HG02798 (cell line): ENCODE measurements at regions not wholly inside any gene's neighbourhood (a gene's known extent, or its start where the extent isn't known, plus 50 kb on each side); places are given as distances from the start of the nearest gene placed in this dataset.

Source experiments
- ATAC-seq: cut with Tn5 transposase; IDR thresholded peaks from one replicate; pipeline ENCODE4 v1.9.1; 2021; ENCODE audit warnings: mild to moderate bottlenecking; ENCODE audit not compliant: unreplicated experiment, poor library complexity

DNA sequence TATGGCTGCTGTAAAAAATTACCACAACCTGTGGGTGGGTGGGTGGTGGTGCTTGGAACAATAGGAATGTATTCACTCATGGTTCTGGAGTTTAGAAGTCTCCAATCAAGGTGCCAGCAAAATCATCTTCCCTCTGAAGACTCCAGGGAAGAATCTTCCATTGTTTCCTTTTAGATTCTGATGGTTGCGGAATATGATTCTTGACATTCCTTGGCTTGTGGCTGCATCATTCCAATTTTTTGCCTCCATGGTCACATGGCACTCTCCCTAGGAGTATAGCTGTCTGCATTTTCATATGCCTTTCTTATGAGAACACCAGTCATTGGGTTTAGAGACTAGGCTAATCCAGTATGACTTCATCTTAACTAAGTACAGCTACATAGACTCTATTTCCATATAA lies 401.0 kb downstream of the HS3ST3B1 start:
- no peak for ATAC-seq

GRCh38 chr17:14699574-14700185 lies 398.8 kb downstream of the HS3ST3B1 start:
- ATAC-seq = no peak

- ATAC-seq = no peak
Observed at GRCh38 chr17:14693382-14693781, 392.5 kb downstream of the HS3ST3B1 start.

- no peak for ATAC-seq
Observed at GRCh38 chr17:14690704-14691103, 389.8 kb downstream of the HS3ST3B1 start.

GRCh38 chr17:14688134-14688533 lies 387.3 kb downstream of the HS3ST3B1 start:
- ATAC-seq = no peak

DNA sequence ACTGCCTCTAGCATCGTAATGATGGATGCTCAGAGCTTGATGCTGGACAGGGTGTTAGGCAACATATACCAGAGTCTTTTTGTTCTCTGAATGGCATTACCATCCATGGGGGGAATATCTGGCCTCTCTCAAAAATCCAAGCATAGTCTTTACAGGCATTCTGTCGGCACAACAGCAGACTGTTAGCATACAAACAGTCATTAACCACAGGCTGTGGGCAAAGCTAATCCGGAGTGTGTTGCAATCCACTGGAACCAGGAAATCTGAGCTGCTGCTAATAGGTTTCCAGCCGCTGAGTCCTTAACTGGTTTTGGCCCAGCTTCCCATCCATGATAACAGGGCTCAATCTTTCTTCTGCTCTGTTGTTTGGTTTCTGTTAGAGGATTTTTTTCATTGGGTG lies 371.9 kb downstream of the HS3ST3B1 start:
- ATAC-seq = no peak

DNA sequence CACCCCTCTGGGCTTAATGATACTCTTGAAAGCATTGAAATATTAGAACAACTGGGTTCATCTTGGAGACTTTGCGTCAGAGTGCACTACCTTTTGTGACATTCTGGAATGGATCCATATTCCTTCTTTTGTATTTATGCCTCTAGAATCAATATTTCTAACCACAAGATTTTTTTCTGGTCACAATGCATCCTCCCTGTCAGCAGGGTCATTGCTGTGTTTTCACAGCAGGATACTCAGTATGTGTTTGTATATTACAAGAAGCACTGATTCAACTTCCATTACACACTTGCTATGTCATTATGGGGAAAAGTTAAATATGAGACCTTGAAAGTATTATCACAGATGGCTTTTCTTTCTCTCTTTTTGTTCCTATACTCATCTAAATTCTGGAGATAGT lies 370.0 kb downstream of the HS3ST3B1 start:
- no peak for ATAC-seq

DNA sequence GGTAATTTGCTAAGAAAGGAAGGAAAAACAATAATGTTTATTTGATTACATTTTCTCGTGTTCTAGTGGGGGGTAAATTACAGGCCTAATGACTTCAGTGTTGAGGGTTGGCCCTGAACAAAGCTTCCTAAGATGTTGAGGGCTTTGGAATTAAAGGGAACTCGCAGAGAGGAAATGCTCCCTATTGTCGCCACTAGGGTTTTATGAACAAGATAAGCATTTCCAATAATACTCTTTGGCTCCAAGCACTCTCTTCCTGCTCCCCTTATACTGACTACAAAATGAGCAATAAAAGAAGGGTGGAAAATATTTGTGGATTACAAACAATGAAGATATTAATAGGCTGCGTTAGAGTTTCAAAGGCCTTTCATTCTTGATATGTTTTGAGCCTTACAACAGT lies 363.6 kb downstream of the HS3ST3B1 start:
- ATAC-seq = no peak

- no peak for ATAC-seq
Observed at GRCh38 chr17:14641117-14641516, 340.2 kb downstream of the HS3ST3B1 start.

DNA sequence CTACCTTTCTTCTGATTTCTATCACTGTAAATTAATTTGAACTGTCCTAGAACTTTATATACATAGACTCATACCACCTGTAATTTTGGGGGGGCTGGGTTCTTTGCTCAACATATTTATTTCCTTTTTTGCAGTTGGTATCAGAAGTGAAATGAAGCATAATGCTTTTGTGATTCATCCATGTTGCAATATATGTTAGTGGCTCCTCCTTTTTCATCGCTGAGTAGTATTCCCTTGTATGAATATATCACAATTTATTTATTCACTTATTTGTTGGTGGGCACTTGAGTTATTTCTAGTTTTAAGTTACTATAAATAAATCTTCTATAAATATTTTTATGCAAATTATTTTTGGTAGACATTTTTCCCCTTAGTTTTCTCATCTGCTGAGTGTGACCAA lies 336.4 kb downstream of the HS3ST3B1 start:
- no peak for ATAC-seq

GRCh38 chr17:14630621-14631020 lies 329.7 kb downstream of the HS3ST3B1 start:
- ATAC-seq = no peak

DNA sequence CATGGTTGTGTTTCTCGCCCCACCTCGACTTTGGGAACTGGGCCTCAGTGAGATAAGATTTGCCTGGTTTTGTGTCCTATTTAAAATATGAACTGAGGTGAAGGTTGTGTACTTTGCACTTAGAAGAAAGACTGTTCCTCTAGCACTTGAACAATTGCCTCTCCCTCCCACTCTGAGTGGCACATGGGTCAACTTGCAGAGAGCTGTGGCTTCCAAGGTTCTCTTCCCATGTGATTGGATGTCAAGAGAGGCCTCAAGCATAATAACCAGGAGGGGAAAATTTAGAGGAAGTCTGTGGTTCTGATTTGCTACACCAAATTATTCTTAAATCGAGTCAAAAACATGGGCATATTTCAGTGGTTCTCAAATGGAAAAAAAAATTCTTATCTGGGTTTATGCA lies 329.2 kb downstream of the HS3ST3B1 start:
- no peak for ATAC-seq

DNA sequence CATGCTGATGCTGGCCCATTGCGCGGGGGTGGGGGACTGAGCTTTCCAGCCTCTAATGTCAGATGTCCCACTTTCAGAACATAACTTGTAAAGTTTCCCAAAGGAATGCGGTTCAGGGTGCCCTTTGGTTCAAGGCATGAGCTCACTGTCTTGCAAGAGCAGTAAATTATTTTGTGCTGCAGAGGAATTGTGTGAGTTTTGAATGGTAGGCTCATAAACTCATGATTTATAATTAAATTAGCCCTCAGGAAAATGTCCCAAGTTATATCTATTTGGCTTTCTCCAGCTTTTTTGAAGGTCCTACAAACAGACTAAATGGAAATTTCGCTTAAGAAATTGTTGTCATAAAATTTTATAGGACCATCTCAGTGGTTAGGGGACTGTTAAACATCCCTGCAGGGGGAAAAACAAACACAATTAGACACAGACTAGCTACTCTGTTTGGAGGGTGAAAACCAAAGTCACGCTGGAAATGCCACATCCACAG lies 321.8 kb downstream of the HS3ST3B1 start:
- no peak for ATAC-seq

- no peak for ATAC-seq
Observed at GRCh38 chr17:14621826-14622614, 321.1 kb downstream of the HS3ST3B1 start.

DNA sequence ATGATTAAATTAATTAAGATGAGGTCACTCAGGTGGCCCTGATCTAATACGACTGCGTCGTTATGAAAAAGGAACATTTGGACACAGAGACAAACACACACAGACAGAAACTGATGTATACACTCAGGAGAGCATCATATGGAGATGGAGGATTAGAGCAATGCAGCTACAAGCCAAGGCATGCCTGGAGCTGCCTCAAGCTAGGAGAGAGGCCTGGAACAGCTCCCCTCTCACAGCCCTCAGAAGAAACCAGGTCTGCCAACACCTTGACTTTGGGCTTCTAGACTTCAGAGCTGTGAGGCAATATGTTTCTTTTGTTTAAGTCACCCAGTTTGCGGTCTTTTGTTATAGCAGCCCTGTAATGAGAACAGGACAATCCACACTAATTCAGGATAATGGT lies 318.9 kb downstream of the HS3ST3B1 start:
- no peak for ATAC-seq

- no peak for ATAC-seq
Observed at GRCh38 chr17:14616528-14616927, 315.6 kb downstream of the HS3ST3B1 start.

GRCh38 chr17:14605267-14605599 lies 304.4 kb downstream of the HS3ST3B1 start:
- no peak for ATAC-seq

DNA sequence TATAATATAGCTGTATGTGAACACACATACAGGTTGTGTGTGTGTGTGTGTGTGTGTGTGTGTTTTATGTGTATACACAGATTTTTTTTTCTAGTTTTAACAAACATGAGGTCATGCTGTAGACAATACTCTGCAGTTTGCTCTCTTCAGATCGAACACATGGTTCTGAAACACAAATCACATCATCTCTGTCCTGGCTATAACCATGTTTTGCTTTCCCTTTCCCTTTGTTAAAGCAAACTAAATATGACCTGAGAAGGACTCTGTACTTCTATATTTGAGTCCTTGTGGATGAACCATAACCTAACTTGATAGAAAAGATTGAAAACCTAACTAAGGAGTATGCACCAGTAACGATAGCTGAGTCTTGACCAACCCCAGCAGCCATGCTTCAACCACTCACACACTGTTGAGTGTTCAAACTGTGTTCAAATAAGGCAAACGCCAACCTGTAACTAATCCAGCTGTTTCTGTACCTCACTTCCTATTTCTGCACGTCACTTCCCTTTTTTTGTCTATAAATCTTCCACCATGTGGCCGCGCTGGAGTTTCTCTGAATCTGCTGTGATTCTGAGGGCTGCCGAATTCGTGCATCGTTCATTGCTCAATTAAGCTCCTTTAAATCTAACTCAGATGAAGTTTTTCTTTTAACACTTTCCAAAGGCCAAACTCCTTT lies 303.8 kb downstream of the HS3ST3B1 start:
- ATAC-seq = no peak

- no peak for ATAC-seq
Observed at GRCh38 chr17:14596224-14596623, 295.3 kb downstream of the HS3ST3B1 start.

DNA sequence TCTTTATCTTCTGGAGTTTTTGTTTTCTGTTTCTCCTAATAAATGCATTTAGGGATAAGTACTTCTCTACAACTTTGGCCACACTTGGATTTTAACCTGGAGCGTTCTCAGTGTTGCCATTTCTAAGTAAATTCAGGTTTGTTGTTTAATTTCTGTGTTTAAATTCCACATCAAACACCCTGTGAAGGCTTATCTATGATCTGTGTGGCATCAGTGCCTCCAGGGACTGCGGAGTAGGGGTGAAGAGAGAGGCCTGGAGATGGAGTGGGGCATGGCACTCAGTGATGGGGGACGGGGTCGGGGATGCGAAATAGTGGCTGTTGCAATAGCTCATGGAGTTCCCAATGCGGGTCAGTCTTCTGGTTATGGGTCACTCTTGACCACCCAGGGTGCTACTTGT lies 294.8 kb downstream of the HS3ST3B1 start:
- no peak for ATAC-seq

DNA sequence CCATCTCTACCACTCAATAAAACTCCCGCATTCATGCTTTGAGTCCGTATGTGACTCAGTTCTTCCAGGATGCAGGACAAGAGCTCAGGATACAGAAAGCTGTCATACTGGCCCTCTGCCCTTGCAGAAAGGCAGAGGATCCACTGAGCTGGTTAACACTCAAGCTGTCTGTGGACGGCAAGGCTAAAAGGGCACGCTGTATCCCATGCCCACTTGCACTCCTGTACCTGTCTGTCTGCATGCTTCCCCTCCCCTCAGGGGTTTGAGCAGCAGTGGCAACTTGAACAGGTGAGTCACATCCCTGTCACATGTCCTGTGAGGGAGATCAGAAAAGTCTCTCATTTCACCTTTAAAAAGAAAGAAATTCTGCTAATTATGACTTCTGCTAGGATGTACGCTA lies 293.8 kb downstream of the HS3ST3B1 start:
- no peak for ATAC-seq

- no peak for ATAC-seq
Observed at GRCh38 chr17:14593956-14594355, 293.1 kb downstream of the HS3ST3B1 start.
